A673 (cell line): ENCODE measurements at regions not wholly inside any gene's neighbourhood (a gene's known extent, or its start where the extent isn't known, plus 50 kb on each side); places are given as distances from the start of the nearest gene placed in this dataset.

Experiments used
- CTCF ChIP-seq: fragments of 300-800, 200-600 bp; sonication (generic); conservative IDR thresholded peaks from 2 replicates; pipeline ENCODE4 v1.5.1; 2017; ENCODE audit warnings: low read depth, mild to moderate bottlenecking, antibody characterized with exemption, low read length, moderate library complexity, mixed read lengths
- EZH2 ChIP-seq: fragments of 200-600 bp; sonication (generic); IDR thresholded peaks from 2 replicates; pipeline ENCODE4 v1.6.1; 2017; ENCODE audit warnings: borderline replicate concordance, low read depth, mild to moderate bottlenecking, mixed read lengths, antibody characterized with exemption, low read length; ENCODE audit not compliant: poor library complexity, severe bottlenecking

GRCh38 chr18:54689319-54689718, 98.3 kb downstream of the DYNAP start:
- TF ChIP-seq CTCF (no peak), EZH2 (no peak)
